GM12873 (cell line): ENCODE measurements at regions not wholly inside any gene's neighbourhood (a gene's known extent, or its start where the extent isn't known, plus 50 kb on each side); places are given as distances from the start of the nearest gene placed in this dataset.

ENCODE experiments used
- TF ChIP-seq, protein P1 (sequence below): IDR thresholded peaks from 2 replicates; pipeline ENCODE4 v1.5.1; 2012; ENCODE audit warnings: low read depth, mild to moderate bottlenecking, moderate library complexity, low read length, control low read depth; ENCODE audit not compliant: insufficient read depth; ENCODE audit errors: missing control alignments

GRCh38 chr21:16193496-16194094 is 463.8 kb downstream of the USP25 start:
- TF ChIP-seq, protein P1, sequence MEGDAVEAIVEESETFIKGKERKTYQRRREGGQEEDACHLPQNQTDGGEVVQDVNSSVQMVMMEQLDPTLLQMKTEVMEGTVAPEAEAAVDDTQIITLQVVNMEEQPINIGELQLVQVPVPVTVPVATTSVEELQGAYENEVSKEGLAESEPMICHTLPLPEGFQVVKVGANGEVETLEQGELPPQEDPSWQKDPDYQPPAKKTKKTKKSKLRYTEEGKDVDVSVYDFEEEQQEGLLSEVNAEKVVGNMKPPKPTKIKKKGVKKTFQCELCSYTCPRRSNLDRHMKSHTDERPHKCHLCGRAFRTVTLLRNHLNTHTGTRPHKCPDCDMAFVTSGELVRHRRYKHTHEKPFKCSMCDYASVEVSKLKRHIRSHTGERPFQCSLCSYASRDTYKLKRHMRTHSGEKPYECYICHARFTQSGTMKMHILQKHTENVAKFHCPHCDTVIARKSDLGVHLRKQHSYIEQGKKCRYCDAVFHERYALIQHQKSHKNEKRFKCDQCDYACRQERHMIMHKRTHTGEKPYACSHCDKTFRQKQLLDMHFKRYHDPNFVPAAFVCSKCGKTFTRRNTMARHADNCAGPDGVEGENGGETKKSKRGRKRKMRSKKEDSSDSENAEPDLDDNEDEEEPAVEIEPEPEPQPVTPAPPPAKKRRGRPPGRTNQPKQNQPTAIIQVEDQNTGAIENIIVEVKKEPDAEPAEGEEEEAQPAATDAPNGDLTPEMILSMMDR, result no peak

DNA sequence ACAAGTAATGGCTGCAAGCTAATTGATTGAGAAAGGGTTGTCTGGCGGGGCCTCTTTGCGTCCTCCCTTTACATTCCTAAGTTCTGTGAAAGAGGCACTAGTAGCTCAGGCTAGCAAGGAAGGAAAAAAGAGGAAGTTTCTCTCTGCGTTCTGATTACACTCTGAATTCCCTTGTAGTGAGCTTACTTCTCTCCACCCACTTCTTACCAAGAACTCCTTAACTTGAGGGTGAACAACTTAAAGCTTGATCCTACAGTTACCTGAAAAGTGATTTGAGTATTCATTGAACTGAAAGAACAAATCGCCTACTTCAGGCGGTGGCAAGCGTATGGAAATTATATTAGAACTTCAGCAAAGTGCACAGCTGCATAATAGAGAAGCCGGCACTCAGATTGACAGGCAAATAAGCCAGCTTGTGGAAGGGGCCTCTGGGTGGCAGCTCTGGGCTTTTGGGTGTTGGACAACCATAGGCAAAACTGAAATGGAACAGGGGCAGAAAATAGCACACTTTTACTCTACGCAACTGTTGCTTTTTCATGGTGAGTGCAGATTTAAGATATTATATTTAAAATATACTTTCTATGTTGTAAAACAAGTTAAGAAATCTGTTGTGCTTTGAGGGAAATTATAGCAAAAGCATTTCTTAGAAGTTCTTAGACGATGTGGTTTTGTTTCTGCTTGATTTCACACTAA is 464.5 kb downstream of the USP25 start:
- TF ChIP-seq, protein P1, result peak; percentile 30

DNA sequence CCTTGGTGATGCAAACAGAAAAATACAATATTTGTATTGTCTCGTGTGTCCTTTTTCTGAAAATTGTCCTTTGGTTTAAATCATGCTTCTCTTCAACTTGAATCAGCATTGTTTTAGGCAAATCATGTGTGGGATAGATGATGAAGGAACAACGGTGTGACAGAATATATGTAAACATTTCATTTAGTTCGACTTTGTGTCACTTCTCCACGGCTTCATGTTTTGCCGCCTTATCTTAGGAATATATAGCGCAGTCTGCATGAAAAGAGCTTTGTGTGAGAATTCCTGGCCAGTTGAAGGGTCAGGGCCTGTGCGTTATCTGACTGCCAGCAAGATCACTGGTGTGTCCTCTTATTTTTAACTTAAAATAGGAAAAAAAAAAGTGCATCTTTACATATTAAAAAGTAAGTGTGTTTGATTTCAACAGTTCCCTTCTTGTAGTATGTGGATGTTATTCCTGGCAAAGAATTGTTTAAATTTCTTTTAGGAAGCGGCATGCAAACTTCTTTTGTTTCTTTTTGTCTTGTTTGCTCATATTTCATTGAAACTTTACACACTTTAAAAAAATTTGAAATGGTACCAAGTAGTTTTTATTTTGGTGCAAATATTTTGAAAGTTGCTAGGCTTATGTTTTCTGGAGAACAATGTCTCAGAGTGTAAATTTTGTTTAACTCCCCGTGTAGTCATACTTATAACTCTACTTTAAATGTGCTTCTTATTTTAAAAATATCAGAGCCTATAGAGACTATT is 465.2 kb downstream of the USP25 start:
- TF ChIP-seq, protein P1, result no peak

GRCh38 chr21:16195538-16195910 is 465.7 kb downstream of the USP25 start:
- TF ChIP-seq, protein P1, result no peak

- TF ChIP-seq, protein P1, result no peak
Observed at GRCh38 chr21:16196001-16196400, 466.2 kb downstream of the USP25 start.

GRCh38 chr21:16198546-16198945 is 468.8 kb downstream of the USP25 start:
- TF ChIP-seq, protein P1, result no peak

DNA sequence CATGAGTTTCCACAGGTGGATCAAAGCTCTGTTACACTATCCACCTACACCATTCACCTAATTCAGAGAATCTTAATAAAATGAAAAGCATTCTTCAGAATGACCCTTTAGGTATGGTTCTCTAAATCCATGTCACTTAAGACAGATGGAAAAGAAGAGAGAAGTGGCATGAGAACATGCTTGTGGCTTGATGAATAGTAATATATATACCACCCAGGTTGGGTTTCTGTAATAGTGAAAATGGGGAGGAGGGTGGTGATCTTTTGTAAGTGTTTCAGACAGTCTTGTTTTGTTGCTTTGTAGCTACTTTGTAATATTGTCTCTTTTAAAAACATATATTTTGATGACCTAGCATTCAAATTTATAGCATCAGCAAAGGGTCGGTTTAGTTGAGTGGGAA is 469.8 kb downstream of the USP25 start:
- TF ChIP-seq, protein P1, result no peak
